ENCODE measurements at regions not wholly inside any gene's neighbourhood (a gene's known extent, or its start where the extent isn't known, plus 50 kb on each side); places are given as distances from the start of the nearest gene placed in this dataset.
"Not testable (repeated sequence)": the region's sequence is repeated elsewhere in the genome, so short reads cannot be mapped to it uniquely, and the experiment has no call there.

GRCh38 chr18:3328532-3328931, 66.6 kb downstream of the MYL12B start:
- FAIRE-seq (no peak), DNase-seq (ENCODE audit: insufficient read length, low spot score) (no peak)

- DNase-seq (ENCODE audit: insufficient read length, low spot score) (no peak), FAIRE-seq (no peak)
Observed at GRCh38 chr18:3329471-3329870, 67.5 kb downstream of the MYL12B start.

GRCh38 chr18:3329872-3330271, 67.9 kb downstream of the MYL12B start:
- DNase-seq (ENCODE audit: insufficient read length, low spot score) (no peak), FAIRE-seq (no peak)

- FAIRE-seq (no peak), DNase-seq (ENCODE audit: insufficient read length, low spot score) (no peak)
Observed at GRCh38 chr18:3330622-3331021, 68.7 kb downstream of the MYL12B start.

- DNase-seq (ENCODE audit: insufficient read length, low spot score) (no peak), FAIRE-seq (no peak)
Observed at GRCh38 chr18:3332376-3332775, 70.4 kb downstream of the MYL12B start.

GRCh38 chr18:3333056-3333720, 71.3 kb downstream of the MYL12B start:
- DNase-seq (ENCODE audit: insufficient read length, low spot score) (no peak), FAIRE-seq (no peak)

- FAIRE-seq (no peak), DNase-seq (ENCODE audit: insufficient read length, low spot score) (no peak)
Observed at GRCh38 chr18:3333721-3334386, 71.9 kb downstream of the MYL12B start.

- FAIRE-seq (no peak), DNase-seq (ENCODE audit: insufficient read length, low spot score) (no peak)
Observed at GRCh38 chr18:3340015-3340681, 78.2 kb downstream of the MYL12B start.

- no peak for FAIRE-seq
- DNase-seq (ENCODE audit: insufficient read length, low spot score), result no peak
Observed at GRCh38 chr18:3340682-3341097, 78.8 kb downstream of the MYL12B start.

- DNase-seq (ENCODE audit: insufficient read length, low spot score) (no peak), FAIRE-seq (no peak)
Observed at GRCh38 chr18:3342628-3343027, 80.7 kb downstream of the MYL12B start.

- no peak for DNase-seq (ENCODE audit: insufficient read length, low spot score)
- FAIRE-seq, result no peak
Observed at GRCh38 chr18:3345452-3345851, 83.5 kb downstream of the MYL12B start.

GRCh38 chr18:3345885-3346284, 84.0 kb downstream of the MYL12B start:
- no peak for FAIRE-seq
- DNase-seq (ENCODE audit: insufficient read length, low spot score), result no peak

GRCh38 chr18:3346487-3346886, 84.6 kb downstream of the MYL12B start:
- no peak for DNase-seq (ENCODE audit: insufficient read length, low spot score)
- FAIRE-seq, result no peak

- no peak for FAIRE-seq
- no peak for DNase-seq (ENCODE audit: insufficient read length, low spot score)
Observed at GRCh38 chr18:3347286-3347803, 85.4 kb downstream of the MYL12B start.

GRCh38 chr18:3348176-3348575, 86.2 kb downstream of the MYL12B start:
- FAIRE-seq, result no peak
- no peak for DNase-seq (ENCODE audit: insufficient read length, low spot score)

- not testable (repeated sequence) for DNase-seq (ENCODE audit: insufficient read length, low spot score); FAIRE-seq
Observed at GRCh38 chr18:3349046-3349841, 87.3 kb downstream of the MYL12B start.

GRCh38 chr18:3350021-3350420, 88.1 kb downstream of the MYL12B start:
- FAIRE-seq (no peak), DNase-seq (ENCODE audit: insufficient read length, low spot score) (no peak)

- DNase-seq (ENCODE audit: insufficient read length, low spot score) (no peak), FAIRE-seq (no peak)
Observed at GRCh38 chr18:3350566-3351527, 88.9 kb downstream of the MYL12B start.

- DNase-seq (ENCODE audit: insufficient read length, low spot score) (no peak), FAIRE-seq (no peak)
Observed at GRCh38 chr18:3354506-3354905, 92.6 kb downstream of the MYL12B start.

- FAIRE-seq (no peak), DNase-seq (ENCODE audit: insufficient read length, low spot score) (no peak)
Observed at GRCh38 chr18:3356614-3357013, 93.4 kb upstream of the TGIF1 start.
